ENCODE measurements at regions not wholly inside any gene's neighbourhood (a gene's known extent, or its start where the extent isn't known, plus 50 kb on each side); places are given as distances from the start of the nearest gene placed in this dataset.
"Not testable (repeated sequence)": the region's sequence is repeated elsewhere in the genome, so short reads cannot be mapped to it uniquely, and the experiment has no call there.

DNA sequence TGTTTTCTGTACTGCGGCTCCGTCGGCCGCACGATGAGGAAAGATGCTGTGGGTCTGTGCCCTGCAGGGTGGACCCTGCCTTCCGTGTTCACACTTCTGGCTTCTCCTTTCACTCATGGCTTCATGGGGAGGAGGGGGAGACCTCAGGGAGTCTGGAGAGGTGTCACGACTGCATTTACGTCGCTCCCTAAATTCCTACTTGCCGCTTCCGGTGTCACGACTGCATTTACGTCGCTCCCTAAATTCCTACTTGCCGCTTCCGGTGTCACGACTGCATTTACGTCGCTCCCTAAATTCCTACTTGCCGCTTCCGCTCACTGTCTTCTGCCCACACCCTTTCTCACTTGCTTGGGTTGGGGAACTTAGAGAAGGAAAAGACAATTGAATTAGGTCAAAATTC lies 68.4 kb upstream of the ALKAL2 start:
- TF ChIP-seq POLR2A, EP300, CTCF (IDR thresholded peaks at IDR 0.05): not testable (repeated sequence)

Data from upper lobe of left lung (tissue), 4 donors.